ENCODE measurements at regions not wholly inside any gene's neighbourhood (a gene's known extent, or its start where the extent isn't known, plus 50 kb on each side); places are given as distances from the start of the nearest gene placed in this dataset.
"Not testable (repeated sequence)": the region's sequence is repeated elsewhere in the genome, so short reads cannot be mapped to it uniquely, and the experiment has no call there.

- no peak for DNase-seq
Observed at GRCh38 chr12:83515306-83516026, 828.8 kb downstream of the TMTC2 start.

GRCh38 chr12:83514372-83514771 is 827.7 kb downstream of the TMTC2 start:
- no peak for DNase-seq

- DNase-seq, result no peak
Observed at GRCh38 chr12:83506841-83507240, 820.1 kb downstream of the TMTC2 start.

- DNase-seq, result no peak
Observed at GRCh38 chr12:83505586-83505985, 818.9 kb downstream of the TMTC2 start.

GRCh38 chr12:83499894-83500293 is 813.2 kb downstream of the TMTC2 start:
- DNase-seq, result not testable (repeated sequence)

GRCh38 chr12:83477696-83478095 is 791.0 kb downstream of the TMTC2 start:
- DNase-seq, result no peak

- no peak for DNase-seq
Observed at GRCh38 chr12:83476695-83477690, 790.3 kb downstream of the TMTC2 start.

- no peak for DNase-seq
Observed at GRCh38 chr12:83476006-83476405, 789.3 kb downstream of the TMTC2 start.

GRCh38 chr12:83474369-83474768 is 787.7 kb downstream of the TMTC2 start:
- DNase-seq, result no peak

- no peak for DNase-seq
Observed at GRCh38 chr12:83473408-83474095, 786.8 kb downstream of the TMTC2 start.

GRCh38 chr12:83472772-83473171 is 786.1 kb downstream of the TMTC2 start:
- no peak for DNase-seq

GRCh38 chr12:83472350-83472749 is 785.6 kb downstream of the TMTC2 start:
- no peak for DNase-seq

- no peak for DNase-seq
Observed at GRCh38 chr12:83471341-83471740, 784.6 kb downstream of the TMTC2 start.

- no peak for DNase-seq
Observed at GRCh38 chr12:83470749-83471148, 784.0 kb downstream of the TMTC2 start.

- DNase-seq, result no peak
Observed at GRCh38 chr12:83468988-83469908, 782.5 kb downstream of the TMTC2 start.

- no peak for DNase-seq
Observed at GRCh38 chr12:83465632-83466031, 778.9 kb downstream of the TMTC2 start.

GRCh38 chr12:83462419-83462818 is 775.7 kb downstream of the TMTC2 start:
- DNase-seq, result peak; percentile 0

GRCh38 chr12:83461336-83461935 is 774.7 kb downstream of the TMTC2 start:
- no peak for DNase-seq

- no peak for DNase-seq
Observed at GRCh38 chr12:83451189-83451588, 764.5 kb downstream of the TMTC2 start.

- no peak for DNase-seq
Observed at GRCh38 chr12:83434600-83434999, 747.9 kb downstream of the TMTC2 start.

- no peak for DNase-seq
Observed at GRCh38 chr12:83432176-83432719, 745.5 kb downstream of the TMTC2 start.
